ENCODE measurements at regions not wholly inside any gene's neighbourhood (a gene's known extent, or its start where the extent isn't known, plus 50 kb on each side); places are given as distances from the start of the nearest gene placed in this dataset.

- TF ChIP-seq POLR2A (IDR thresholded peaks at IDR 0.05) (no peak), CTCF (IDR thresholded peaks at IDR 0.05 in 8 of 11, conservative IDR thresholded peaks at IDR 0.05 in 3 of 11) (no peak), POLR2AphosphoS5 (IDR thresholded peaks at IDR 0.05) (no peak)
These were observed 434.9 kb upstream of the KLF6 start for GRCh38 chr10:4219901-4220300.
